ENCODE measurements at regions not wholly inside any gene's neighbourhood (a gene's known extent, or its start where the extent isn't known, plus 50 kb on each side); places are given as distances from the start of the nearest gene placed in this dataset.

DNA sequence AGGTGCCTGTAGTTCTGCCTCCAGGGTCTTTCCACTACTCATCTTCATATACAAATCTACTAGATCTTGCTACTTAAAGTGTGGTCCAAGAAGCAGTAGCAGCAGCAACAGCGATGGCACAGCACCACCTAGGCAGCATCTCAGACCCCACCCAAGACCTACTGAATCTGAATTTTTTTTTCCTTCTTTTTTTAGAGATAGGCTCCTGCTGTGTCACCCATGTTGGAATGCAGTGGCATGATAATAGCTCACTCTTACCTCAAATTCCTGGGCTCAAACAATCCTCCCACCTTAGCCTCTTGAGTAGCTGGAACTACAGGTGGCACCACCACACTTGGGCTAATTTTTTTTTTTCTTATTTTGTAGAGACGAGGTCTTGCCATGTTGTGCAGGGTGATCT, 346.7 kb upstream of the TGFBR2 start:
- TF ChIP-seq, protein P1, sequence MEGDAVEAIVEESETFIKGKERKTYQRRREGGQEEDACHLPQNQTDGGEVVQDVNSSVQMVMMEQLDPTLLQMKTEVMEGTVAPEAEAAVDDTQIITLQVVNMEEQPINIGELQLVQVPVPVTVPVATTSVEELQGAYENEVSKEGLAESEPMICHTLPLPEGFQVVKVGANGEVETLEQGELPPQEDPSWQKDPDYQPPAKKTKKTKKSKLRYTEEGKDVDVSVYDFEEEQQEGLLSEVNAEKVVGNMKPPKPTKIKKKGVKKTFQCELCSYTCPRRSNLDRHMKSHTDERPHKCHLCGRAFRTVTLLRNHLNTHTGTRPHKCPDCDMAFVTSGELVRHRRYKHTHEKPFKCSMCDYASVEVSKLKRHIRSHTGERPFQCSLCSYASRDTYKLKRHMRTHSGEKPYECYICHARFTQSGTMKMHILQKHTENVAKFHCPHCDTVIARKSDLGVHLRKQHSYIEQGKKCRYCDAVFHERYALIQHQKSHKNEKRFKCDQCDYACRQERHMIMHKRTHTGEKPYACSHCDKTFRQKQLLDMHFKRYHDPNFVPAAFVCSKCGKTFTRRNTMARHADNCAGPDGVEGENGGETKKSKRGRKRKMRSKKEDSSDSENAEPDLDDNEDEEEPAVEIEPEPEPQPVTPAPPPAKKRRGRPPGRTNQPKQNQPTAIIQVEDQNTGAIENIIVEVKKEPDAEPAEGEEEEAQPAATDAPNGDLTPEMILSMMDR (conservative IDR thresholded peaks at IDR 0.05 in 1 of 2, IDR thresholded peaks at IDR 0.05 in 1 of 2; ENCODE audit: low read depth in 1 of 2, low read length in 2 of 2): no peak
- TF ChIP-seq EZH2 (IDR thresholded peaks at IDR 0.05; ENCODE audit: low read length, missing control alignments): no peak

All from fibroblast of lung (primary cell).